ENCODE measurements at regions not wholly inside any gene's neighbourhood (a gene's known extent, or its start where the extent isn't known, plus 50 kb on each side); places are given as distances from the start of the nearest gene placed in this dataset.

- no peak for TF ChIP-seq REST (IDR thresholded peaks at IDR 0.05; ENCODE audit: unreplicated experiment)
- no peak for TF ChIP-seq ETS1 (IDR thresholded peaks at IDR 0.05)
- TF ChIP-seq POLR2AphosphoS5 (IDR thresholded peaks at IDR 0.05; ENCODE audit: low read depth) = no peak
Observed at GRCh38 chr16:9212621-9213020, 121.2 kb downstream of the HAPSTR1 start (continued).

GRCh38 chr16:9219813-9220212 lies 128.4 kb downstream of the HAPSTR1 start:
- ATAC-seq = no peak
- Histone ChIP-seq H3K36me3 (ENCODE audit: insufficient read depth) (no peaks in the 10 kb centered on the region), H3K27ac (ENCODE audit: low read depth) (no peak overlapping the region), H3K9me2 (ENCODE audit: insufficient read depth) (no peaks in the 10 kb centered on the region), H4K20me1 (replicated peaks; ENCODE audit: insufficient read depth) (no peaks in the 10 kb centered on the region), H3K4me2 (no peak overlapping the region), H3K27me3 (ENCODE audit: insufficient read depth) (no peaks in the 10 kb centered on the region), H3K79me2 (replicated peaks; ENCODE audit: insufficient read depth) (no peaks in the 10 kb centered on the region), H3F3A (replicated peaks; ENCODE audit: low read depth) (no peaks in the 10 kb centered on the region; the same call in 1 of the 2 replicates), H3K4me3 (no peak overlapping the region), H2AFZ (no peak overlapping the region), H3K4me1 (ENCODE audit: insufficient read depth) (no peaks in the 10 kb centered on the region)
- Mint-ChIP-seq H3K9me3 (no peaks in the 10 kb centered on the region; the same call in 2 of the 3 replicates), H3K4me1 (peaks cover 12% of the 10 kb centered on the region), H3K27ac (no peak overlapping the region), H3K4me3 (no peak overlapping the region), H3K36me3 (ENCODE audit: low read depth) (no peaks in the 10 kb centered on the region), H3K27me3 (ENCODE audit: insufficient read depth, low read depth, poor library complexity) (peaks cover 3% of the 10 kb centered on the region)
- no peak for DNase-seq (ENCODE audit: low spot score)
- TF ChIP-seq CREB1 (CRISPR knock-in tag; IDR thresholded peaks at IDR 0.05; ENCODE audit: low read depth) (no peak), EZH2 (IDR thresholded peaks at IDR 0.05; ENCODE audit: low read depth, unreplicated experiment) (no peak), ETS1 (IDR thresholded peaks at IDR 0.05) (no peak), ZNF331 (CRISPR knock-in tag; IDR thresholded peaks at IDR 0.05; ENCODE audit: low read depth) (no peak), ZNF462 (CRISPR knock-in tag; IDR thresholded peaks at IDR 0.05) (no peak)
